ENCODE measurements at regions not wholly inside any gene's neighbourhood (a gene's known extent, or its start where the extent isn't known, plus 50 kb on each side); places are given as distances from the start of the nearest gene placed in this dataset.
"Not testable (repeated sequence)": the region's sequence is repeated elsewhere in the genome, so short reads cannot be mapped to it uniquely, and the experiment has no call there.

DNA sequence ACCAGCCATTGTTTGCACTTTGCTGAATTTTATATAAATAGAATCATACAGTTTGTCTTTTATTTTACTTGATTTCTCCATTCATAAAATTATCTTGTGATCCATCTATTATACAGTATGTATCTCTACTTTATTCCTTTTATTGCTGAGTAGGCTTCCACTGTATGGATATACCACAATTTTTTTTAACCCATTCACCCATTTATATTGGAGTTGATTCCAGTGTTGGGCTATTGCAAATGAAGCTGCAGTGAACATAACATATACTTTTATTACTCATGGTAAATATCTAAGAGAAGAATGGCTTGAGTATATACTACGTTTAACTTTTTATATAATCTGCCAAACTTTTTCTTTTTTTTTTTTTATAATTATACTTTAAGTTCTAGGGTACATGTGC lies 463.6 kb downstream of the ETNK1 start:
- no peak for DNase-seq

DNA sequence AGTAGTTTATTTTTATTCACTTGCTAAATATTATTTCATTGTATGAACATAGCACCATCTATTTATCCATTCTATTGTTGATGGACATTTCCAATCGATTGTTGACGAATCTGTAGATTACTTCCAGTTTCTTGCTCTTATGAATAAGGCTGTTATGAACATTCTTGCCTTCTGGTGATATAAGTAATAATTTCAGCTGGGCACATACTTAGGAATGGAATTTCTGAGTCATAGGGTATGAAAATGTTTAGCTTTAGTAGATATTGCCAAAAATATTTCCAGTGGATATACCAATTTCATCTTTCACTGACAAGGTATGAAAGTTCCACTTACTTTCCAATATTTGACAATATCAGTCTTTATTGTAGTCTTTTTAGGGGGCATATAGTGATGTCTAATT lies 468.5 kb downstream of the ETNK1 start:
- no peak for DNase-seq

DNA sequence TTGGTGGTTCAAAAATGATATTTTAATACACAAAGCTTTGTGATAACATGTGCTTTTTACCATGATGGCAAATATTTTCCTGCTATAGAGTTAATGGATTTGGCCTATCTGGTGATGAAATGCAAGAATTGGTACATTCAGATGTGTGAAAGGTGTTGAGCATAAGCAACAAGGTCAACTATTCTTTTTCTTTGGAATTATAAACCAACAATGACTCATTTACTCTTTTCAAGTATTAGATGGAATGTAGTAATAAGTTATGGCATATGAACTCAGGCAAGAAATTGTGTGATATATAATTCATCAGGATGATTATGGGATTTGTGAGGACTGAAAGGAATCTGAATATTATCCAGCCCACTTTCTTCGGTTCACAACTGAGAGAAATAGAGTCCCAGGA lies 471.4 kb downstream of the ETNK1 start:
- DNase-seq = no peak

DNA sequence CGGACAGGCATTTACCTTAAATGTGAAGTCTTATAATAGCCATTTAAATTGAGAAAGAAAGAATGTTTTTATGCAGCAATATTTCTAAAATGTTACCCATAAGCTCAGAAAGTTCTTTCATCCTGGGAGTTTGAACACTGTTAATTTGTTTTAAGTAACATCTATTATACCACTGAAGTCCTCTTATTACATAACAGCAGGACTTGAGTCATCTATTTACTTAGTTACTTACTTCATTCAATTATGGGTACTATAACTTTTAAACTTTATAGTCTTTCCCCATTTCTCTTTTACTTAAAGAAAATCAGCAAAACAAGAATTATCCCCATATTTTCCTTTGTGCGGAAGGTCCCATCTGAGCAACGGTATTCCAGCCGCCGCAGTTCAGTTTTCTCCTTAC lies 473.1 kb downstream of the ETNK1 start:
- DNase-seq = no peak

DNA sequence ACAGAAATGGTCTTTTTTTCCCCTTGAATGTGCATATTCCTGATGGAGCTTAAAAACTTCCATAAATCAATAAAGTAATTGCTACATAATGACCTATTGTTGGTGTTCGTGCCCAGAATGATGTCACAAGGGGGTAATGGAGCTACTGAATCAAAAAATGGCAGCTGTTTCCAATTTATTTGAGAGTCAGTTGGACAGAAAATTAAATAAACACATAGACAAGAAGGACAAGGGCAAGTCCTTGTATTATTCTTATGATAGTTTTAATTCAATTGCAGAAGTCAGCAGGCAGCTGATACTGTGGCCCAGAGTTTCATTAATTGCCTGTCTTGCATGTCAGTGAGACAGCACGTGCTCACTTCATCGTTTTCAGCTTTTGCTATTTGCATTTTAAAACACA lies 473.5 kb downstream of the ETNK1 start:
- no peak for DNase-seq

DNA sequence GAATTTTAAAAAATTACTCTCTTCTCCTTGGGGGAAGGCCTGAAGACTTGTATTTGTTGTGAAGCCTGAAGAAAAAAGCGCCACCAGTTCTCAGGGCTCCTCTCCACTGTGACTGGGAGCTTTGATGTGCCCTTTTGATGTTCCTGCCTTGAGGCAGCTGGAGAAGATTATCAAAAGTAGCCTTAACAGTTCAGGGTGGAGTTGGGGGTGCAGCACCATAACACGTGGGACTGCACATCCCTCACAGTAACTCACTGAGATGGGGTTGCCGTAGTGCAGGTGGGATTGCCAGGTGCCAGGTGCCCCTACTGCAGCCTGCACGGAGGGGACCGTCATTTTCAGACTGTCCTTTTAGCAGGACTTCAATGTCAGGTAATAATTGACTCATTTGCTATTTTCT lies 474.1 kb downstream of the ETNK1 start:
- DNase-seq = no peak

DNA sequence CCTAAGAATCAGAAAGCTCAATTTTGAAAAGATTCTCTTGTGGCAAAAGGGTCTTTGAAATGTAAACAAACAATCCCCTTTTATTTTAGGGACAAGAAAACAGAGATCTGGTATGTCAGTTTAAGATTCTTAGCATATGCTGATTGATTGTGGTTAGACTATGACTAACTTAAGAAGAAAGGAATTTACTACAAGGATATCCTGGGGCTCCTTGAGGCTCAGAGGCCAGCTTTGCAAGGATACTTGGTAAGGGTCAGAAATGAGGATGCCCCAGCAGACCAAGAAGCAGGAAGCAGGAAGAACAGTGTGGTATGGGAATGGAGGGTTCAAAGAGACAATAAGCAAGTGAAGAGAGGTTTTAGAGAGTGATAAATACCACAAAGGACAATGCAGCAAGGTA lies 474.6 kb downstream of the ETNK1 start:
- no peak for DNase-seq

DNA sequence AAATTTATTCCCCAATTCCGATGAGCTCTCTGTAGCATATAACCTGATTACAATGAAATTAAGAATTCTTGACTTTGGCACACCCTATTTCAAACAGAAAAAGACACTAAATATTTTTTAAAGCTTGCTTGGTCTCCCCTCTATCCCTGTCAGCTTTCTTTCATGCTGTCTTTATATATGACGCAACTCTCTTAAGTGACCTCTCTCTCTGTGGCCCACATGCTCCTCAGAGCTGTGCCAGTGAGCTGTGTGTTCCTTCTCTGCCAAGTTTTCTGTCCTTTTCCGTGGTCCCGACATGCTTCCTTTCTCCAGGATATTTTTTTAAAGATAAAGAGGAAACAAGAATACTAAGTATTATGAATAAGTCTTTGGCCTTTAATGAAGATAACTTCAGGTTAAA lies 484.0 kb downstream of the ETNK1 start:
- no peak for DNase-seq

DNA sequence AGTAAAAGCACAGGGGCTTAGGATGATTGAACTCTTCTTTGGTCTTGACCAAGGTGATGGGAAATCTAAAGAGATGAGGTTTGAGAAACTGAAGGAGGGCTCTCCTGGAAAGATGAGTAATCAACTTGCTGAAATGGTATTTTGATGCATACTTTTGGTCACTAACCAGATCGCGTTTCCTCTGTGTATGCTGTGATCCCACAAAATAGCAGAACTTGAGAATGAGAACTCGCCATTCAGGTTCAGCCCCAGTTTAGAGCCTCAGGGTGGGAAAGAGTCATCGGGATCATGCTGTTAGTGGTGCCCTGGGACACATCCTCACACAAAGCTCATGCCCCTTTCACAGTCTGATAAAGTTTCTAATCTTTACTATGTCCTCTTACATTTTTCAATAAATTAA lies 488.8 kb downstream of the ETNK1 start:
- DNase-seq = no peak

DNA sequence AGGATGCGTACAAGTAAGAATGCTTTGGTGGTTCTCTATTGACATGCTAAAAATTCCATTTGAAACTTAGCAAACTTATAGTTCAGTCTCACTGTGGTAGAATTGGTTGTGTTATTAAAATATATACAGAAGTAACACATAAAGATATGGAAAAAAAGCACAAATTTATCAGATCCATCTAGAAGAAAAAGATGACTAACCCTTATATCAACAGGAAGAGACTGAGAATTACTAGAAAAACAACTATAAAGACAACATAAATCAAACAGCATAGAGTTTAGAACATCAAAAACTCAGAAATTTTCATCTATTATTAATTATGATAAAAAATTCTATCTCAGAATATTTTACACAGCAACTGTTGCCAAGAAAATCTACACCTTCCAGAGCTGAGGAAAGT lies 491.0 kb downstream of the ETNK1 start:
- DNase-seq = no peak

DNA sequence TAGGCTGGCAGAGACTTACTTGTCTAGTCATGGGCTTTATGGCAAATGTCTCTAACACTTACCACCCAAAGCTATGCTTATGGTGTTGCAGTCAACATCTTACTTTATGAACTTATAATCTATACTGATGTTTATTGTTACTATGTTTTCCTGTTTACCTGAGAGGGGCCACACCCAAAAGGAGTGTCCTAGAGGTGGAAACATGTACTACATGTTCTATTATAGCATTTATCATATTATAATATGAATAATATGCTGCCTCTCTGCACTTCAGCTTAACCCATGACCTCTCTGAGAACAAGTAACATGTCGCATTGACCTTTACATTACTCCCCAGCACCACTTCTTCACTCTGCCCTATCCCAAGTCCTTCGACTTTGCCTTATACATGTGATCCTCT lies 501.8 kb downstream of the ETNK1 start:
- DNase-seq = no peak

DNA sequence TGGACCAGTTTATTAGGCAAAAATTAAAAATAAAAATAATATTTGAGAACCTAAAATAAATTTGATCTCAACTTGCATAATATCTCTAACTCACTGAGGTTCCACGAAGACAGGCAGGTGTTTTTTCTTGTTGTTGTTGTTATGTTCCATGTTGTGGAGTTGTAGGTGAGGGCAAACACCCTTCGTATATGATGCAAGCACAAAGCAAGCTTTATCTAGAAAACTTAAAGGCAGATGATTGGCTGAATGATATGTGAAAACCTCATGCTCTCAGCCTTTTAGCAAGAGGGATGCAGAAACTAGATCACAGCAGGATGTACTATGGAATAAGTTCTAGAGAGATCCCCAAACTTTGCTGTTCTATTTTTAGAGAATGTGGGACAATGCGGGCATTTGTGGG lies 502.7 kb downstream of the ETNK1 start:
- DNase-seq = no peak

DNA sequence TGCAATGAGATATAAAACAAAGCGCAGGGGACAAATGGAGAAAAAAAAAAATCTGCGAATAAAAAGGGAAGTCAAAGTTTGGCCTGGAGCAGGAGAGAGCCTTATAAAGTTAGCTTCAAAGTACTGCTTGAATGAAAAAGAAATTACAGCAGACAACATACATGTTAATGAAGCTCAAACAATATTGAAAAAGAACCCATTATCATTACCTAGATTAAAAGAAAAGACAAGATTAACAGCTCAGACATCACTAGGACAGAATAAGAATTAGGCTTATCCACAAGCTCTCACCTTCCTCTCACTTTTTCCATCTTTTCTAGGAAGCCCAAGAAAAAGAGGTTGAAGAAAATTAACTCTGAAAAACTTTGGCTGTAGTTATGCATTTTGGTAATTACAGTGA lies 503.5 kb downstream of the ETNK1 start:
- no peak for DNase-seq

DNA sequence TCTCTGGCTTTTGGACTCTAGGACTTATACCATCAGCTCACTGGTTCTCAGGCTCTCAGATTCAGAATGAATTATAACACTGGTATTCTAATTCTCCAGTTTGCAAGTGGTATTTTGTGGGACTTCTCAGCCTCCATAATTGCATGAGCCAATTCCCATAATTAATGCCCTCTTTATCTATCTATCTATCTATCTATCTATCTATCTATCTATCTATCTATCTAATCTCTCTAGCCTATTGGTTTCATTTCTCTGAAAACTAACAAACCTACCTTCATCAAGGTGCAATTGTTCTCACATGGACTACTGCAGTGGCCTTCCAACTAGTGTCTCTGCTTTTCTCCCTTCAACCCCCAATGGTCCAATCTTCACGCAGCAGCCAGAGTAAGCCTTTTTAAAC lies 507.4 kb downstream of the ETNK1 start:
- no peak for DNase-seq

DNA sequence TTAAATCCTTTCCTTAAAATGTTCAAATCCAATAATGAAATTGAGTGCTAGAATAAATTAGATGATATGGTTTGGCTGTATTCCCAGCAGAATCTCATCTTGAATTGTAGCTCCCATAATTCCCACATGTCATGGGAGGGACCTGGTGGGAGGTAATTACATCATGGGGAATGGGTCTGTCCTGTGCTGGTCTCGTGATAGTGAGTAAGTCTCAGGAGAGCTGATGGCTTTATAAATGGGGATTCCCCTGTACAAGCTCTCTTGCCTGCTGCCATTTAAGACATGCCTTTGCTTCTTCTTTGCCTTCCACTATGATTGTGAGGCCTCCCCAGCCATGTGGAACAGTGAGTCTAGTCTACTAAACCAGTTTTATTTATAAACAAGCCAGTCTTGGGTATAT lies 508.5 kb downstream of the ETNK1 start:
- no peak for DNase-seq

DNA sequence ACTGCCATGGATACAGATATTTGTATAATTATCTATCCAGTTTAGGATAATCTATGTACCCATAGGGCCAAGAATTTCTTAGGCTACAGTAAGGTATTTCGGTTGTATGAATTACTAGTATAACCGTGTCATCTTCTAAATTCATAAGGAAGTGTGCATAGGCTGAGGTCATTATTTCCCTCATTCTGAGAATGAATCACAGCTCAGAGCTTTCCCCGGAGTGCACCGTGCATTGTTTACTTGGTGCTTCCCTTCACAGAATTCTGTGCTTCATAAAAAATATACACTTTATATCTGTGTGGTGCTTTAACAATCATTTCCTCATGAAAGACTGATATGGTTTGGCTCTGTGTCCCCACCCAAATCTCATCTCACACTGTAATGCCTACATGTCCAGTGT lies 514.1 kb downstream of the ETNK1 start:
- DNase-seq = no peak

DNA sequence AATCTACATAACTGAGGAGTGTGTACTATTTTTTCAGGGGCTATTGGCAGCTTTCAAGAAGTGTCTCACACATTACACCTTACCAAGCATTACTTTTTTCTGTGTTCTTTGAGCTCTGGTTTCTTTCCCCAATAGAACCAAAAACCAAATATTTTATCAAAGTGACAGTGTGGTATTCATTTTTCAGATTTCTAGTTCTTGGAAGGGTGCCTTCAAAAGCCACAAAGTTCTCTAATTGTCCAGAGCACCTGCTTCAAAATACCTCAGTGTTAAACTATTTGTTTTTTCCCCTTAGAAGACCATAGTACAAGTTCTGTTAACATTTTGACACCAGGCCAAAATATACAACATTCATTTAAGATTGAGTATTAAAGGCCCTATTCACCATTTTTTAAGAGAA lies 515.7 kb downstream of the ETNK1 start:
- DNase-seq = no peak

DNA sequence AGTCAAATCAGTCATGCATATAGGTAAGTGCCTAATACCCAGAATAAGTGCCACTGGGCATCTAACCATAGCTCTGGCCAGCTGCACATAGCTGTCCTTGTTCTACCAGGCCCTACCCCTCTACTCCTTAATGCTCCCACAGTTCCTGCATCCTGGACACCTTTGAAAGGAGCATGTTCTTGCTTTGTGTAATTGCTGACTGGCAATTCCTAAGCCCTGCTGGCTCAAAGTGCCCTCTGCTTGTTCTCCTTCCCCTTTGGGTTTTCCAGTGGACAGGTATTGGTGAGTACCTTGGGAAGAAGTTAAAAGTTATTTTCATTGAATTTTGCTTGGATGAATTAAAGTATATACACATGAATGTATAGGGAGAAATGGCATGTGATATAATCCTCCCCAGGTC lies 516.4 kb downstream of the ETNK1 start:
- DNase-seq = no peak

DNA sequence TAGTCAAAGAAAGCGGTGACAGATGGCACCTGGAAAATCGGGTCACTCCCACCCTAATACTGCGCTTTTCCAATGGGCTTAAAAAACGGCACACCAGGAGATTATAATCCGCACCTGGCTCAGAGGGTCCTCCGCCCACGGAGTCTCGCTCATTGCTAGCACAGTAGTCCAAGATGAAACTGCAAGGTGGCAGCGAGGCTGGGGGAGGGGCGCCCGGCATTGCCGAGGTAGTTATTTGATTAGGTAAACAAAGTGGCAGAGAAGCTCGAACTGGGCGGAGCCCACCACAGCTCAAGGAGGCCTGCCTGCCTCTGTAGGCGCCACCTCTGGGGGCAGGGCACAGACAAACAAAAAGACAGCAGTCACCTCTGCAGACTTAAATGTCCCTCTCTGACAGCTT lies 521.1 kb downstream of the ETNK1 start:
- DNase-seq = not testable (repeated sequence)

DNA sequence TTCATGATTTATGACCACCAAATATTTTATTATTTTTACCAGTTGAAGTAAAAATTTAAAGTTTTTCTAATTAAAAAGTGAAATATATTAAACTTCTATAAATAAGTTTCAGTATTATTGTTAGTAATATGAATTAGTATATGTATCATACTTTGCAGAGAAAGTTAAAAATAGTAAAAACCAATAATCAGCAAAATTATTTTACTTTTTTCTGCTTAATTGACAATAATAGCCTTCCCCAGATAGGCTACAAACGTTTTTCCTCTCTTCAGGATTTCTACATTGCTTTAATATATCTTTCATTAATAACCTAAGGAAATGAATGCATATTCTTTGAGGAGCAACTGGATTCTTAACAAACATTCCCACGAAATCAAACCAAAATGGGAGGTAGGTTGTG lies 543.5 kb downstream of the ETNK1 start:
- DNase-seq = no peak

DNA sequence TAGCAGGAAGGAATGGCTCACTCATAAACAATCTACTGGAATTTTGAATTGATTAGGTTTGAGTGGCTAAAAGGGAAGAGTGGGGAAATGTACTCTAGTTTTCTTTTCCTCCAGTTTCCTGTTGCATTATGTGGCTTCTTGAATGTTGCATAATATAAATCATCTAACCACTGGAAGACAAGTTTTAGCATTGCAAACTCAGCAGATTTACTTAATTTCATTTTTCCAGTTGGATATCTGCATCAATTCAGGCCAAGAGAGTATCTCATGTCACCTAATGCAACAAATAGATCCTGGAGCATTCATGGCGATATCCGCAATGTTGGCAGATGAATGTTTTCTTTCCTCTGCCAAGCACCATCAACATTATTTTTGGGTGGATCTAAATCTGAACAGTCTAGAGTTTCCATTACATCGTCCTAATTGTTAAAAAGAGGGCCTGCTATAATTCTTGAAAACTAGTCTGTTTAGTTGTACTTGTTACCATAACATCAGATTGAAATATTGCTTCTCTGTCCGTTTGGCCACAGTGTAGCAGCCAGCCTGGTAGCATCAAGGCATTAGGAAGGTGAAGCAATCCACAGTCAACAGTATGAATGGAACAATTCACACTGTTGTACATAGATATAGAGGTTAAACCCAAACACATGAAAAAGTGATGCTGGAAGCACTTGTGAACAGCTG lies 544.2 kb downstream of the ETNK1 start:
- no peak for DNase-seq

DNA sequence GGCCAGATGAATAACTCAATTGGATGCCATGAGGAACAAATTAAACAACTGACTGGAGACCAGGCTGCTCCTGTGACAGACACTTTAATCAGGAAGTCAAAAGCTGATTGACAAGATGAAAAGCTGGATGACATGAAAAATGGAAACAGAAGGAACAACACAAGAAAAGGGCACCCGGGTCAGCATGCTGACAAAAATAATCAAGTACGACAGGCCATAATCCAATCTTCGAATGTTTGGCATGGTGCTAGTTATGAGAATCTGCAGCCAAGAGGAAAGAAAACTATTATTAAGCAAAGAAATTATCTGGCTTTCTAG lies 544.7 kb downstream of the ETNK1 start:
- no peak for DNase-seq

DNA sequence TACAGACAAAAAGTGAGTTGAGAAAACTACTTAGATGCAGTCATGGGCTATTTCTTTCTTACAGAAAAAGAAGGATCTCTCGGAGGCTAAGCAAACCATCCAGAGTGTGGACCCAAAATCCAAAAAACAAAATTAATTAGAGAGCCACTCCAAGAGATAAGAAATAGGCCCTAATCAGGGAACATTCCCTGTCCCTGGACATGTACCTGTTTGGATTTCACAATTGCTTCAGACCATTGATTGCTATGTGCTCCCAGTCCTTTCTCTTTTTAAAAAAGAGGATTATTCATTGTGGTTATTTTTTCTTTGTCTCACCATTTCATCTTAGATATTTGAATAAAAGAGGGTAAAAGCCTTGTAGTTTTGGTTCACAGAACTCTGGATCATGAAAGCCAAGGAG lies 549.9 kb downstream of the ETNK1 start:
- DNase-seq = no peak

DNA sequence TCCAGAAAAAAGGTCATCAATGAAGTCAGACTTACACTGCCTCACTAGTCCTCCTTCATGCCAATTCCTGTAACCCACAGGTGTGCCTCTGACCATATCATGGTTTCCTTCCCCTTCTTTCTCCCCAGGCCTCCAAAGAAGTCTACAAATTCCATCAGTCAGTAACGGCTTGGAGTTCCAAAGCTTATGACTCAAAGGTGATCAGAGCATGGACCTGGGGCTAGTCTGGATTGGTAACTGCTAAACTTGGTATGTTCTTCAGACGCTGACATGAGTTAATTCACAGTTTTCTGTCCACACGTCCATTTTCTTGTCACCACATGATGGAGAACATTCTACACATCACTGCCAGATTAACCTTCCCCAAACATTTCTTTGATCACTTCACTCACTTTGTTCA lies 560.4 kb downstream of the ETNK1 start:
- no peak for DNase-seq

DNA sequence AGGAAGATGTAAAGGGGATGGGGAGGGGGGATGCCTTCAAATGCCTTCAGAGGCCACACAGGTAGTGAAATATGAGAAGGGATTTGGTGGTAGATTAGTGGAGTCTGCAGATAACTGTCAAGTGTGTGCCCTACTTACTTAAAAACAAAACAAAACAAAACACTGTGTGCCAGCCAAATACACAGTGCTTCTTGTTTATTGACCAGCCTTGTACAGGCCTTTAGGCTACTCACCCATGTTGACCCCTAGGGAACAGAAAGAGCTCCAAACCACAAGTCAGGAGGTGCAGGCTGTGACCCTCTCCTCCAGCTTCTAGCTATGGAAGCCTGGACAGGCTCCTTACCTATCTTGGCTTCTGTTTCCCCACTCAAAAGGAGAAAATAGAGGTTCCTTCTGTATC lies 562.0 kb downstream of the ETNK1 start:
- no peak for DNase-seq

DNA sequence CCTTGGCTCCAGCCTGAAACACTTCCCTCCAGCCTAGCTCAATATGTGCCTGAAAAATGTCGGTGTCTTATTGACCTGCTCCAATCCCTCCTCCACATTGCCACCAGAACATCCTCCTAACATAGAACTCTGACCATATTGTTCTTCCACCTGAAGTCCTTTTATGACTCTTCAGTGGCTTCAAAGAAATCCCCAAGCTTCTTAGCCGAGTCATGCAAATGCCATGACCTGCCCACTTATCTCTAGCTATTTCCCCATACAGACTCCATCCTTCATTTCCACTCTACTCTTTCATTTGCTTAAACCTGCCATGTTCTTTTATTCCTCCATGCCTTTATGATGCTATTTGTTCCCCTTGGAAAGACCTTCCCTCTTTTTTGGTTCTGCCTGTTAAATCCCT lies 568.6 kb downstream of the ETNK1 start:
- DNase-seq = no peak

Data from hematopoietic multipotent progenitor cell treated with erythropoietin and hydrocortisone succinate and interleukin-3 and kit ligand, for 4 days (in vitro differentiated cells).